KBM-7 (cell line): ENCODE measurements at regions not wholly inside any gene's neighbourhood (a gene's known extent, or its start where the extent isn't known, plus 50 kb on each side); places are given as distances from the start of the nearest gene placed in this dataset.
"Not testable (repeated sequence)": the region's sequence is repeated elsewhere in the genome, so short reads cannot be mapped to it uniquely, and the experiment has no call there.

Experiments used
- DNase-seq: peaks from one replicate; pipeline ENCODE4 v3.0.0-alpha.2; 2015
- in situ Hi-C: fragments of 300-500 bp; cut with MboI; formaldehyde crosslinking; loops from 2 replicates; pipeline ENCODE4 v1.14.3; 2020; ENCODE audit warnings: low sequenced_read_pairs, low pct_unique_long_range_greater_than_20kb, mixed read lengths

DNA sequence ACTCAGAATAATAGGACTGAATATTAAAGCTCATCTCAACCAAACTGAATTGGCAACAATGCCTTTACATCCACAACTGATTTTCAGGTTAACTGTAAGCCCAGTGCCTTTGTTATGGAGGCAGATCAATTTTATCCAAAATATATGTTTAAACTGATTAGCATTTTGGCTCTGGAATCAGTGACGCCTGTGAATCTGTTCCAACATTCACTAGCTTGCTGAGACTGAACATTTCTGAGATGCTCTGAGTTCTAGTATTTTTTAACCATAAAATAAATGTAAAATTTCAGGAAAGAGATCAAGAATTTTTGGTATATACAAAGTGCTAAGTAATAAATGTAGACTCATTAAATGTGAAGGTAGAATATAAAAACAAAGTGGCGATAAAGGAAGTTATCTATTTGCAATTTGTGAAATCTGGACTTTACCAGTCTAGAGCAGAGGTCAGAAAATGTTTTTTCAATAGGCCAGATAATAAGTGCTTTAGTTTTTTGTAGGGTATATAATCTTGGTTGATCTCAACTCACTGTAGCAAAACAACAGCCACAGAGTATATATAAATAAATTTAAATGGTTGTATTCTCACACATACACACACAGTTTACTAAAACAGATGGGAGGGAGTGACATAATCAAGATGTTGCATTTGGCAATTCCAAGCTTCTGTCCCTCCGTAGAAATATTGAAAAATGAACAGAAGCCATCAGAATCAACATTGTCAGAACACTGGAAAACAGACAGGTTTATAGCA is 560.3 kb downstream of the ZWINT start:
- DNase-seq, result no peak
- in situ Hi-C loops, result no loop called here

DNA sequence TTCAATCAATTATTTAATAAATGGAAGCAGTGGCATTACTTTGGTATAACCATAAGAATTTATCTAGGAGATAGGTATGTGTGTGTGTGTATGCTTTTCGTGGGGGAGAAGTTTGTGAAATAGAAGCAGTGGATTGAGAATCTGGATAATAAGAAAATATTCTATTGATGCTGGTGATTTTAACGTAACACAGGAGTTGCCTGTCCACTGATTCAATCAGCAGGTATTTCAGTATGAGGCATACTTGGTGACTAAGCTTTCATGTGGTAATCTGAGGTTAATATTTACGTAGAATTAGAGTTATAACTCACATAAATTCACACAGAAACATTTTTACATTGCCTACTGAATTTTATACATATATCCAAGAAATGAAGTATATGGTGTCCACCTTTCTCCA is 568.0 kb downstream of the ZWINT start:
- in situ Hi-C loops, result no loop called here
- DNase-seq, result no peak

DNA sequence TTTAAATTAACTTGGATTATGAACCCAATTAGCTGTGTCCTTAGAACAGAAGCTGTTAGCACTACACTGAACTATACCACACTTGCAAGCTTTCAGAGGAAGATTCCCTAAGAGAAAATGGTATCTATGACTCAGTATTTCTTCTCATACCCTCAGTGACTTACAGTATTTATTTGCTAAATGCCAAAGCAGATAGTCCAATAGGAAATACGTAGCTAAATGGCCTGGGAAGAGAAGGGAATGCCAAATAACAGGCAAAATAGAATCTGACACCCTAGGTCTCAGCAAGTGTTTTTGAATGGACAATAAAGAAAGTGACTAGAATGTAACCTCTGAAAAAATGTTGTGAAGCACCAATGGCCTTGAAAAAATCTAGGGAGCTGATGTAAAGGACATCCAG is 570.8 kb downstream of the ZWINT start:
- in situ Hi-C loops, DNase-seq: not testable (repeated sequence)

DNA sequence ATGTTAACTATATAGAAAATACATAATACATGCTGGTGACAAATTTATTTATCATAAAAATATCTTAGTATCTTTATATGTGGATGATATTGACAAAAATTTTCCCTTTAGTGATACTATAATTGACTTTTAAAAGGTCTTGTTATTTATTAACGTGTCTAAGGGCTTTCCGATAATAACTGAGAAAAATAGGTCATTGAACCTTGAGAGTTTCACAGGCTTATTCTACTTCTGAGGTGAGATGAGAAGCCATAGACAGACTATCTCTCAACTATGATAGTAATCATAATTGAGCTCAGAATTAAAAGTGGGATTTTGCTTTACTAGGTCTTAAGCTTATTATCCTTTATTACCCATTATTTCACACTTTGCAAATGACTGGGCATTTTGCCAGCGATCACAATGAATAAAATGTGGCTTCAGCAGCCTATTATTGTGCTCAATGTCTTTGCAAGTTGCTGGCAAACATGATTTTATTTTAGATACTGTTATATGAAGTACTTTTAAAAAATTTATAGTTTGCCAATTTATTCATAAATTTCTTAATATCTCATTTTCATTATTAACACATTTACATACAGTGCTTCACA is 574.5 kb downstream of the ZWINT start:
- in situ Hi-C loops, result no loop called here
- DNase-seq, result no peak

- no peak for DNase-seq
- in situ Hi-C loops, result no loop called here
Measured at GRCh38 chr10:55782181-55782580, 578.9 kb downstream of the ZWINT start.

DNA sequence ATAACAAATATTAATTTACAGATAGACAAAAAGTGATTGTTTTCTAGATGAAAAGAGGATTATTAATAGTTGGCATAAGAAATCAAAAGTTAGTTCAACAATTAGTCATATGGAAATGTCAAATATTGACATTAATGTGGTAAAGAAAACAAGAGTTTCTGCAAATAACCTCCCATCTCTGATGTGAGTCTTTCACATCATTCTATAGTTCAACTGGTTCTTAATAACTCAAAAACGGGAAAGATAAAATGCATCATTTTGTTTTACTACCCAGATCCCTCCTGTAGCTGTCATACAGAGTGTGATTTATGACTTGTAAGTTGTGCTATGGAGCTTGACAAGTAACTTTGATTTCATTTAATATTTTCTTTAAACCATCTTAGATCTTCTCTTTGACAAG is 594.8 kb downstream of the ZWINT start:
- in situ Hi-C loops, result no loop called here
- no peak for DNase-seq

DNA sequence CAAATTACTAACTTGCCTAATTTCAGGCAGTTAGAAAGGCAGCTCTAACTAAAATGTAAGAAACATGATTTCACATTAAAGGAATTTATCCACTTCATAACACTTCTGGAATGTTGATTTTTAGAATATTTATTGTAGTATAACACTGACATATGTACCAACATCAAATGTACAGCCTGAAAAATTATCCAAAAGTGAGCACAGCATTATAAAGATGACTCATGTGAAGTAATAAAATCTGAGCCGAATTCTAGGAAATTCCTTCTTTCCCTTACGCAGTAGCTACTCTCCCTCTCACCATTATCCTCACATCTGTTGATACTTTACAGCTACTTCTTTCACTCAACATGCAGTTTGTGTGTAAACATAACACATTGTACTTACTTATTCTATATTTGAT is 610.6 kb downstream of the ZWINT start:
- in situ Hi-C loops, result no loop called here

DNA sequence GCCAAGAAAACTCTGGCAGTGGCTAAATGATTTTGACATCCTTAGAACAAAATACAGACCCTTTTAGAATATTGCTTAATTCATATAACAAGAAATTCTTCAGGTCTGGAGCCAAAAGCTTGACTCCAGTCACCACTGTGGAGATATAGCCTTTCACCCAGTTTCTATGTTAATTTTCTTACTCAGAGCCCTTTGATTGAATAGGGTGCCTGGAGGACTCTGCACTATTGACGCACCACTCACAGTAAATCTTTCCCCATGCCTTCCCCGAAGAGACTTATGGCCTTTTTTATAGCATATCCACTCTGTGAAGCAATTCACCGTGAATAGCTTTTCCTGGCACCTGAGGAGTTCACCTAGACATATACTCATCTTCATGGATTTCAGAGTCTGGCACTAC is 613.8 kb downstream of the ZWINT start:
- DNase-seq, result no peak
- in situ Hi-C loops, result no loop called here

More for the DNA sequence above, 610.6 kb downstream of the ZWINT start:
- no peak for DNase-seq

DNA sequence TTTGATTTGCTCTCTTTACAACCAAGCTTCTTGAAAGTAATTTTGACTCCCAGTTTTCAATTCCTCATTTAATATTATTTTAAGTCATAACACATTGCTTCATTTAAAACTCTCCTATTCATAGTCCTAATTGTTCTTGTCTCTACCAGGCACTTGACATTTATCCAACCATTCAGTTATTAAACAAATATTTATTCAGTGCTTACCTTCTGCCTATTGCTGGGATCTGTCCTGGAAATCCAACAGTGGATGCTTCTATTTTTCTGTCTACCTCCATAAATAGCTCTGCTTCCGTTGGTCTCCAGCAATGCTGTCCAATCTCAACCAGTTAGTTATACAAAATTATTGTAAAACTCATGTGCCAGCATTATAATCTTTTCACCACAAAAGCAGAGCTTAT is 615.1 kb downstream of the ZWINT start:
- DNase-seq, result no peak
- in situ Hi-C loops, result no loop called here

GRCh38 chr10:55742487-55742886 is 618.6 kb downstream of the ZWINT start:
- peak; percentile 16 for DNase-seq
- in situ Hi-C loops, result no loop called here

- peak; percentile 52 for DNase-seq
- in situ Hi-C loops, result not testable (repeated sequence)
Measured at GRCh38 chr10:55740767-55741166, 620.3 kb downstream of the ZWINT start.

DNA sequence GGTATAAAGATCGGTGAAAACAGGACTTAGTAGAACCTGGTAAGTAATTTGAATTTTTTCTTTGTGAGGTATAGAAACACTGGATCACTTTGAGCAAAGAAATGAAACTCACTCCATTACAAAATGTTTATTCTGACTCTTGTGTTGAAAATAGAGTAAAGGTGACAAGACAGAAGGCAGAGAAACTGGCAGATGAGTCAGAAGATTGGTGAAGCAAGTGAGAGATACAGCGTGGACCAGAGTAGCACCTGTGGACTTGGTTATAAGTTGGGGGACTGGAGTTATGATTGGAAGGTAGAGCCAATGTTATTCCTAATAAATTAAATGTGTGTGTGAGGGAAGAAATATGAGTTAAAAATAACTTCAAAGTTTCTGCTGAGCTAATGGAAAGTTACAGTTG is 620.9 kb downstream of the ZWINT start:
- DNase-seq, result no peak
- in situ Hi-C loops, result no loop called here

DNA sequence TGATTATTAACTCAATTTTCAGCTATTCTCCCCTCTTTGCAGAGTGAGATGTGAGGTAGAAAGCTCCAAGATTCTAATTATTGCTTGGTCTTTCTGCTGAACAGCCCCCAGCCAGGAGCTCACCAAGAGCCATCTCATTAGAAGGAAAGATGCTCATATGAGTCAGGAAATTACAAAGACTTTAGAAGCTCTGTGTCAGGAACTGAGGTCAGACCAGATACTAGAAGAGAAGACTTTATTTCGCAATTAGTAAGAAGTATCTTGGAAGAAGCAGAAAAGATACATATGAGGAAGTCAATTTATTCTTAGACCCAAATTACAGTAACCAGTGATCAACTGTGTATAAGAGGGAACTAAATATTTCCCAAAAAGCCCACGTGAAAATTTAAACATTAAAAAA is 626.9 kb downstream of the ZWINT start:
- in situ Hi-C loops, result no loop called here
- no peak for DNase-seq

- no peak for DNase-seq
- in situ Hi-C loops, result no loop called here
Measured at GRCh38 chr10:55704950-55705349, 656.1 kb downstream of the ZWINT start.

DNA sequence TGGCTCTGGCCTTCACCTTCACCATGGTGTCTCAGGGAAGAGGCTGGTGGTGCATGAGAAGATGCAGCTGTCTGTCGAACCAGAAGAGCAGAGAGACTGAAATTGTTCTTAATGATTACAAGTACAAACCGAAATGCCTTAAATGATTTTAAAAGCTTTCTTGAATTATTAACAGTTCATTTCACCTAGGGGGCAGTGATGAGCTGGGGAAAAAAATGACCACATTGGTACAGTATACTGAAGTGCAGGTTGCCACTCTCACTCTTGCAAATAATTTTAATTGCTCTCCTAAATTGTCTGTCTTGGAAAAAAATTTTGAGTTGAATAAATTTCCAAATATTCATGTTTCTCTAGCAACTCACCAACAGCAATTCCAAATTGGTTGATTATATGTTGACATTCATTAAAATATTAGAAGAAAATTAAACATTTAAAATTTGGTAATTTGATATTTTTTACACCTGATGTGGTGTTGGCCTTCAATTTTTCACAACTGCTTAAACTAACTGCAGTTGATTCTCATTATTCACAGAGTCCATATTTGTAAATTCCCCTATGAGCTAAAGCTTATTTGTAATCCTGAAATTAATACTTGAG is 692.6 kb downstream of the ZWINT start:
- DNase-seq, result peak; percentile 9
- in situ Hi-C loops, result no loop called here

DNA sequence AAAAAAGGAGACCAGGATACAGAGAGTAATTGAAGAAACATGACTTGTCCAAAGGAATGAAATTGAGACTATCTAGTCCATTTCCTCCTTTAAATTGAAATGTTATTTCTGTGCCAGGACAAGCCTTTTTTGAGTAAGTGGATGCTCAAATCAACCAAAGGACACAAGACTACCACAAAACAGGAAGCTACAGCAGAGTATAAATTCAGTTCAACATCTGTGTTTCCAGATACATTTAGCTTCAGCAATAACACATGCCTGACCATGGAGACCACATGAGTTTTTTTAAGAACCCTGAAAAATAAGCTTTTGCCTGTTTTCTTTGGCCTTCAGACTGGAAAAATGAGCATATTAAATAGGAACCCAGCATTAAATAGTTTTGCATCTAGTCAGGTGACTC is 707.5 kb downstream of the ZWINT start:
- no peak for DNase-seq
- in situ Hi-C loops, result no loop called here

GRCh38 chr10:55641601-55642000 is 719.5 kb downstream of the ZWINT start:
- in situ Hi-C loops, result no loop called here
- no peak for DNase-seq

DNA sequence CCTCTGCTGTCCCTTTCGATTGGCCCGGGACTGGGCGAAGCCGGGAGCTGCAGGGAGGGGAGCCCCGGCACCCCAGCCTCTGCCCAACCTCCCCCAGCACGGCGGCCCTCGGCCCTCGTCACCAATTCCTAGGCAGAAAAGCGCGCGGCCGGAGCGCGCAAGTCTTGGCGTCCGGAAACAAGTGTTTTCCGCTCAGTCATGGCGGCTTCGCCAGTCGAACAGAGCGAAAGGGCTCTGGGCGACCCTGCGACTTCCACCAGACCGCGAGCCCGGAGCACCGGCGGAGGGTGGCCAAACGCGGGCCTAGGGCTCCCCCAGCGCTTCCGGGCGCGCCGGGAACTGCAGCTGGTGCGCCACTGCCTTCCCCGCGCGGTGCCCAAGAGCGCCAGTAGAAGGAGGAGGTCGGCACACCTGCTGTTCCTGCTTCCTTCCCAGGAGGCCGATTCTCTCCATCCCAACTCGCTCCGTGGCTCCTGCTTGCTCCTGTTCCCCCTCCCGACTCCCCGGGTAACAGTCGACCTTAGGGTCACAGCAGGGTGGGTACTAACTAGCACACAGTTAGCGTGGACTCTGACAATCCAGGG is 729.9 kb downstream of the ZWINT start:
- peak; percentile 80 for DNase-seq
- in situ Hi-C loops, result no loop called here

- in situ Hi-C loops, result no loop called here
Measured at GRCh38 chr10:55630491-55631056, 730.5 kb downstream of the ZWINT start.

More at GRCh38 chr10:55630491-55631056, 730.5 kb downstream of the ZWINT start:
- DNase-seq, result no peak
